HepG2 (cell line): ENCODE measurements at regions not wholly inside any gene's neighbourhood (a gene's known extent, or its start where the extent isn't known, plus 50 kb on each side); places are given as distances from the start of the nearest gene placed in this dataset.

Source experiments
- CREB3 ChIP-seq: sonication (generic); formaldehyde crosslinking; IDR thresholded peaks from 2 replicates; pipeline ENCODE4 v1.5.0; 2020; ENCODE audit warnings: missing genetic modification reagents
- FOXO1 ChIP-seq: sonication (generic); formaldehyde crosslinking; IDR thresholded peaks from 2 replicates; pipeline ENCODE4 v1.4.0; 2020; ENCODE audit warnings: missing genetic modification reagents
- GTF2F1 ChIP-seq: fragments of 150-350 bp; IDR thresholded peaks from 2 replicates; pipeline ENCODE4 v1.6.1; 2014; ENCODE audit warnings: low read length
- POLR2AphosphoS2 ChIP-seq: IDR thresholded peaks from 2 replicates; pipeline ENCODE4 v1.6.1; 2011; ENCODE audit warnings: low read depth, low read length, improper control_type of control experiment
- POLR2AphosphoS5 ChIP-seq: IDR thresholded peaks from 2 replicates; pipeline ENCODE4 v1.6.1; 2012; ENCODE audit warnings: low read depth, low read length
- SMC3 ChIP-seq: IDR thresholded peaks from 2 replicates; pipeline ENCODE4 v1.6.1; 2011; ENCODE audit warnings: low read length, improper control_type of control experiment
- TCF12 ChIP-seq, 2 experiments: fragments of 450-650 bp in 1 of 2; sonication (generic) in 1 of 2; formaldehyde crosslinking in 1 of 2; IDR thresholded peaks; 2 replicates each; pipeline versions ENCODE4 v1.6.1 to v1.8.0; 2017 to 2022; ENCODE audit warnings: antibody characterized with exemption in 1 of 2, mild to moderate bottlenecking in 1 of 2, missing genetic modification reagents in 1 of 2, moderate library complexity in 1 of 2
- TP53 ChIP-seq: sonication (generic); formaldehyde crosslinking; conservative IDR thresholded peaks from 2 replicates; pipeline ENCODE4 v1.4.0; 2020; ENCODE audit warnings: missing genetic modification reagents
- ZBTB7A ChIP-seq: sonication (generic); formaldehyde crosslinking; IDR thresholded peaks from 2 replicates; pipeline ENCODE4 v1.8.0; 2022; ENCODE audit warnings: mild to moderate bottlenecking, missing genetic modification reagents
- ZBTB8A ChIP-seq: sonication (generic); formaldehyde crosslinking; IDR thresholded peaks from 2 replicates; pipeline ENCODE4 v1.4.0; 2020; ENCODE audit warnings: mild to moderate bottlenecking, low read depth, missing genetic modification reagents, borderline replicate concordance

- TF ChIP-seq TCF12 (IDR thresholded peaks at IDR 0.05) = no peak
- no peak for TF ChIP-seq TCF12 (CRISPR knock-in tag; IDR thresholded peaks at IDR 0.05)
- TF ChIP-seq CREB3 (CRISPR knock-in tag) = no peak
- TF ChIP-seq GTF2F1 = no peak
- TF ChIP-seq FOXO1 (CRISPR knock-in tag) = no peak
- TF ChIP-seq SMC3 = no peak
- TF ChIP-seq POLR2AphosphoS5 = no peak
- TF ChIP-seq ZBTB7A = no peak
- no peak for TF ChIP-seq TP53 (CRISPR knock-in tag)
- TF ChIP-seq ZBTB8A (CRISPR knock-in tag) = no peak
- TF ChIP-seq POLR2AphosphoS2 = no peak
Observed at GRCh38 chr5:12162863-12163262, 258.6 kb upstream of the CTNND2 start.
